ENCODE measurements at regions not wholly inside any gene's neighbourhood (a gene's known extent, or its start where the extent isn't known, plus 50 kb on each side); places are given as distances from the start of the nearest gene placed in this dataset.

GRCh38 chr5:153236319-153236718 lies 254.2 kb upstream of the GRIA1 start:
- no peak for TF ChIP-seq EGR1 (IDR thresholded peaks at IDR 0.05)
- TF ChIP-seq EP300 (IDR thresholded peaks at IDR 0.05; ENCODE audit: borderline replicate concordance): no peak
- no peak for TF ChIP-seq TCF12 (IDR thresholded peaks at IDR 0.05; ENCODE audit: low read depth)
- TF ChIP-seq MAX (IDR thresholded peaks at IDR 0.05): no peak
- no peak for TF ChIP-seq FOXM1 (IDR thresholded peaks at IDR 0.05; ENCODE audit: borderline replicate concordance, low read depth)
- no peak for TF ChIP-seq RAD21 (IDR thresholded peaks at IDR 0.05; ENCODE audit: low read depth)
- TF ChIP-seq CEBPB (IDR thresholded peaks at IDR 0.05): no peak

Data from Ishikawa (cell line).